Erythroblast (primary cell): ENCODE measurements at regions not wholly inside any gene's neighbourhood (a gene's known extent, or its start where the extent isn't known, plus 50 kb on each side); places are given as distances from the start of the nearest gene placed in this dataset.

ENCODE experiments used
- GATA1 ChIP-seq: IDR thresholded peaks from 2 replicates; pipeline ENCODE4 v1.6.1; 2011; ENCODE audit warnings: low read depth, mild to moderate bottlenecking, control low read depth, low read length, moderate library complexity
- POLR2A ChIP-seq: IDR thresholded peaks from 2 replicates; pipeline ENCODE4 v1.6.1; 2011; ENCODE audit warnings: mild to moderate bottlenecking, low read length

DNA sequence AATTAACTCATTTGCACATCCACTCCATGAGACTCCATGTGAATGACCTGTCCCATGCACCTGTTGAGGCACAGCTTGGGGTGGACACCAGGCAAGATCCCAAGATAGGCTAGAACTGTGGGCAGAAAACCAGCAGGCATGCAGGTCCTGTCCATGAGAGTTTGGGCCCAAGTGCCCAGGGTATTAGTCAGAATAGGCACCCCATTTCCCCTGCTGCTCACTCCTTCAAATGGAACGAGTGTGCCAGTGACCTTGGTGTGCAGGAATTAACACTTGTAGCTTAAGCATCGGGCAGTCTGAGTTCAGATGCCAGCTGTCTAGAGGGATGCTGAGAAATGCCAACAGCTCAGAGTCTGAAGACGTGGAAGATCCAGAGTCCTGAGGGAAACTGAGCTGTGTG is 254.1 kb upstream of the GLI3 start:
- TF ChIP-seq POLR2A, result no peak
- no peak for TF ChIP-seq GATA1
